ENCODE measurements at regions not wholly inside any gene's neighbourhood (a gene's known extent, or its start where the extent isn't known, plus 50 kb on each side); places are given as distances from the start of the nearest gene placed in this dataset.

DNA sequence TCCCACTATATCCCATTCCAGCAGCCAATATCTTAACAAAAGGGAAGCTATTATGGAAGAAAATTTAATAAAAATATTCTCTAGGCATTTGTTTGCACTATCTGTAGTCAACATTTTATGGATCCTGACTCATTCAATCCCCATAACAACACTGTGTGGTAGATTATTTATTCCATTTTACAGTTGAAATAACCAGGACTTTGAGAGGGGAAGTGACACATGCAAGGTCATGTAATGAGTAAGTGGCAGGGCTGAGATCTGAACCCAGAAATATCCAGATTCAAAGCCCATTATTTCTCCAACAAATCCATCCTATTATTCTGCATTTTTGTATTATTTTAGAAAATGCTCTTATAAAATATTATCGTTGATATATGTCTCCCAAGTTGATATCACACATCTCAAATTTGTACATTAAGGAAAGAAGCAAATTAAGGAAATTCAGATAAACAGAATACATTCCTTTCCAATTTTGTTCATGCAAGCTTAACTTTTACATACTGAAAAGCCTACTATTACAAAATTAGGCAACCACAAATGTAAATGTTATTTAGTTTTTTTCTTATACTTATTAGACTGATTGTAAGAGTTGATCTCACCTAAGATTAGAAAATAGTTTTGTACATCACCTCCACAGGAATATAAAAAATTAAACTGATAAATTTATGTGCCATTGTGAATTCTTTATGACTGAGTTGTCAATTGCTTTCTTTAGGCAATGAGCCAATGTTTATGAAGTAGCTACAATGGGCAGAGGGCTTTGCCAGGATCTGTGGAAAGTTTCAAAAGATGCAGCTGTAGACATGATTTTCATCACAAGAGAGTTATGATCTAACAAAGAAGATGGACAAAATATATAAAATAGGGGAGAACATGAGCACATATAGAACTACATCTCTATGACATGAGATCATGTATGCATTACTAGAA, 55.1 kb upstream of the E2F7 start:
- no peak for DNase-seq

DNA sequence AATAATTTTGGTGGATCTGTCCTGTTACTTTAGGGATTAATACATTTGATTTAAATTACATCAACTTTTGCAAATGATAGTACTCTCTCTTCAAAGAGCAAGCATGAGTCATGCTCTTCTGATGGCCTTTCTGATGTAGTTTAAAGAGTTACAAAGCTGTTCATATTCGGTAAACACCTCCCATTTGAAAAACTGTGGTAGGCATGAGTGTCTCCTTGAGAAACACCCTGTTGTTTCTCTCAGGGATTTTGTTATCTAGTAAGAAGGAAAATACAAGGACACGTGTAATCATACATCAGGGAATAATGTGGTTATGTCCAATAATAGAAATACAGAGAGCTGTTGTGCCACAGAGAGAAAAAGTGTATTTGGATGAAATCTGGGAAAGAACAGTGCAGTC, 53.3 kb upstream of the E2F7 start:
- no peak for DNase-seq

DNA sequence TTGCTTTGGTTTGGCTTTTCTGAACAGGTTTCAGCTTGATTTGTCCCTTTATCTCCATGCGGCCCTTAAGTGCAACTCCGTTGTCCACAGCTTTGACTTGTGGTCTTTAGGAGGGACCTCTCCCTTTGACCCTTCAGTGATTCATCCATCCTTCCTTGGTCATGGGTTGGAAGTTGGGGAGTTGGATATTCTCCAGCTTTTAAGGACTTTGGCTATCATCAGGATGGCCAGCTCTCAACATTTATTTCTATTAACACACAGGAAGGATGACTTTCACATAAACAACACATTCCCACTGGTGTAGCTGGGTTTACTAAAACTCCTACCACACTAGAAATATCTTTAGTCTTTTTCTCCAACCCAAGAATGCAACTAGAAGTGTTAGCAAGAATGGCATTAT, 50.9 kb upstream of the E2F7 start:
- no peak for DNase-seq

DNA sequence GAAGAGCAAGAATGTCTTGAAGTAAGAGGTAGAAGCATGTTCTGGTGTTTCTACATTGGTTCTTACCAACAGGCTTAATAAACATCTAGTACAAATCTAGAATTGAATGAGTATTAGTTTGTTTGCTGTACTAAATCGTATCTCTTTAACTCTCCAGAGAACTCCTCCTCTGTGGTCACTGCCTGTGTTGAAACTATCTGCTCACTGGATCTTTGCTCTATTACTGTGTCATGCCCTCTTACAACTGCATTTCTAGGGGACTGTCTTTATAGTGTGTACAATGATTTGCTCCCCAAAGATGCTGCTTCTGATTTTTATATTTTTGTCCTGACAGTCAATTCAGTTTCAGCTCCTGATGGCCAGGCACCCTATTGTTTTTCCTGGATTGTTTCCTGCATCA, 50.1 kb upstream of the E2F7 start:
- no peak for DNase-seq
